Mesendoderm (in vitro differentiated cells): ENCODE measurements at regions not wholly inside any gene's neighbourhood (a gene's known extent, or its start where the extent isn't known, plus 50 kb on each side); places are given as distances from the start of the nearest gene placed in this dataset.

Experiments
- DNase-seq: peaks from one replicate; pipeline ENCODE4 v3.0.0; 2013
- H2AK5ac ChIP-seq: 2 replicates; pipeline ENCODE4 v1.6.1; 2013; ENCODE audit warnings: low read length, inconsistent platforms
- H2BK120ac ChIP-seq: 2 replicates; pipeline ENCODE4 v1.6.1; 2013; ENCODE audit warnings: low read depth, mild to moderate bottlenecking, low read length, moderate library complexity, mixed read lengths
- H2BK15ac ChIP-seq: replicated peaks from 2 replicates; pipeline ENCODE4 v1.6.1; 2013; ENCODE audit warnings: low read depth, mild to moderate bottlenecking, moderate library complexity
- H2BK5ac ChIP-seq: 2 replicates; pipeline ENCODE4 v1.6.1; 2013; ENCODE audit warnings: low read length, inconsistent platforms
- H3K18ac ChIP-seq: 2 replicates; pipeline ENCODE4 v1.6.1; 2013; ENCODE audit warnings: mild to moderate bottlenecking, low read length, mixed read lengths
- H3K23ac ChIP-seq: one replicate; pipeline ENCODE4 v1.6.1; 2013; ENCODE audit warnings: low read length
- H3K27ac ChIP-seq: 2 replicates; pipeline ENCODE4 v1.5.1; 2013; ENCODE audit warnings: low read depth, mild to moderate bottlenecking, inconsistent platforms, low read length, moderate library complexity
- H3K27me3 ChIP-seq: 2 replicates; pipeline ENCODE4 v1.6.1; 2013; ENCODE audit warnings: low read length, control low read depth, mild to moderate bottlenecking, inconsistent platforms; ENCODE audit not compliant: insufficient read depth, poor library complexity
- H3K36me3 ChIP-seq: 2 replicates; pipeline ENCODE4 v1.6.1; 2013; ENCODE audit warnings: low read length, inconsistent platforms; ENCODE audit not compliant: control insufficient read depth, insufficient read depth
- H3K4ac ChIP-seq: one replicate; pipeline ENCODE4 v1.6.1; 2013; ENCODE audit warnings: low read depth, mild to moderate bottlenecking, low read length, moderate library complexity
- H3K4me1 ChIP-seq: 2 replicates; pipeline ENCODE4 v1.6.1; 2013; ENCODE audit warnings: low read depth, low read length, inconsistent platforms; ENCODE audit not compliant: control insufficient read depth
- H3K4me2 ChIP-seq: 2 replicates; pipeline ENCODE4 v1.6.1; 2013; ENCODE audit warnings: low read length
- H3K4me3 ChIP-seq: 2 replicates; pipeline ENCODE4 v1.5.1; 2013; ENCODE audit warnings: mild to moderate bottlenecking, low read length
- H3K56ac ChIP-seq: one replicate; pipeline ENCODE4 v1.6.1; 2013; ENCODE audit warnings: low read length
- H3K79me1 ChIP-seq: 2 replicates; pipeline ENCODE4 v1.6.1; 2013; ENCODE audit warnings: low read length, inconsistent platforms
- H3K79me2 ChIP-seq: 2 replicates; pipeline ENCODE4 v1.6.1; 2013; ENCODE audit warnings: mild to moderate bottlenecking, low read length; ENCODE audit not compliant: control insufficient read depth, insufficient read depth
- H3K9ac ChIP-seq: 2 replicates; pipeline ENCODE4 v1.6.1; 2013; ENCODE audit warnings: low read length, inconsistent platforms
- H4K5ac ChIP-seq: one replicate; pipeline ENCODE4 v1.6.1; 2013; ENCODE audit warnings: low read length
- H4K8ac ChIP-seq: one replicate; pipeline ENCODE4 v1.6.1; 2013; ENCODE audit warnings: low read depth, mild to moderate bottlenecking, control low read depth, low read length, moderate library complexity
- WGBS: extraction: QIAGEN DNeasy Blood & Tissue Kit; methylation state at CpG from one replicate; pipeline ENCODE4 v1.1.7; 2013; ENCODE audit warnings: low lambda C conversion rate, missing lambda C conversion rate; ENCODE audit not compliant: insufficient coverage; ENCODE audit errors: extremely low coverage; 5-methylcytosine and 5-hydroxymethylcytosine counted together

DNA sequence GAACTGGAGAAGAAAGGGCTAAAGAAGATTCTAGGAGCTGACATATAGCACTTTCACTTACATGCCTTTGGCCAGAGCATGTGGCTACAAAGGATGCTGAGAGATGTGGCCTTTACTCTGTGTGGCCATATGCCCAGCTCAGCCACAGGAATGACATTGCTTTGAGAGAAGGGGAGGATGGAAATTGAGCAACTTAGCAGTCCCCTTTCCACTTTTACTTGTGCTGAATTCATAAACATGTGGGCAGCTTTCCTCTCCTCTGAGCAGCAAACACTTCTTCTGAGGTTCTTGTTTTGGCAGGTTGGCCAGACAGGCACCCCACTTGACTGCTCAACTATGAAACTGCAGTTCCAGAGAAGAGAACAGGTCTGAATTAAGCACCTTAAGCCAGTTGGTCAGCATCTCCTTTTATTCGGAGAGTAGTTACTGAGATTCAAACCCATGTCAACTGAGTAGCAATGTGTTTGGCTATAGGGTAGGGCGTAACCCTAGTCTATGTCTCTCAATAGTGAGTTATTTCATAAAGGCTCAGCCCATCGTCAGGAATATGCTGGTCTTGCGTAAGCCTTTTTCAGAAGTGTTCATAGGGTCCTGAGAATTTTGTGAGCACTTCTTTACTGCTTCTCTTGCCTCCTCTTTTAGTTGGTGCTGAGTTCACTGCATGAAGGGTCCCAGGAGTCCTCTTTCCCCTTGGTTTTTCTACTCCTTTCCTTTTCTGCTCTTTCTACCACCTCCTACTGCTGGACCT is 134.5 kb downstream of the PALM2AKAP2 start:
- Histone ChIP-seq H3K79me2 (no peaks in the 10 kb centered on the region), H3K27me3 (no peaks in the 10 kb centered on the region), H2BK120ac (no peak overlapping the region), H4K8ac (no peak overlapping the region), H3K4me3 (no peak overlapping the region), H4K5ac (no peak overlapping the region), H2AK5ac (no peak overlapping the region), H3K4me1 (no peaks in the 10 kb centered on the region), H2BK5ac (no peak overlapping the region), H3K4ac (no peak overlapping the region), H3K79me1 (no peaks in the 10 kb centered on the region), H3K56ac (no peak overlapping the region), H3K36me3 (no peaks in the 10 kb centered on the region), H3K23ac (no peak overlapping the region), H3K27ac (no peak overlapping the region), H3K4me2 (no peak overlapping the region), H3K9ac (no peak overlapping the region), H2BK15ac (no peak overlapping the region), H3K18ac (no peak overlapping the region)
- no peak for DNase-seq
- WGBS: no CpG with 5 or more reads among the region's 4 CpGs

DNA sequence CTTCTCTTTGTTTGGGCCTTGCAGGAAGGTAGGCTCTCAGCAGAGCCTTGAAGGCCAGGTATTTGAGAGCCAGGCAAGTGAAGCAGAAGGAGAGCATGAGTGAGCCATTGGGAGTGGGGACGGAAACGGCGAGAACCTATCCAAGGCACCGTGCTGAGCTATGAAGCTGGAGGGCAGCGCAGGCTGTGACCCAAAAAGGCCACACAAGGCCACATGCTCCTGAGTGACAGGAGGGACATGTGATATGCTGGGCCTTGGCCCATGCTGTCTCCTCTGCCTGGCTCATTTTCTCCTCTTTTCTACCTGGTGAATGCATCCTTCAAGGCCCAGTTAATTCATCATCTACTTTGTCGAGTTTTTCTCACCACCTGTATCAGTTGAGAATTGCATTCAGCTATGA is 136.3 kb downstream of the PALM2AKAP2 start:
- Histone ChIP-seq H3K18ac (no peak overlapping the region), H3K4me2 (no peak overlapping the region), H3K4ac (no peak overlapping the region), H3K23ac (no peak overlapping the region), H3K79me1 (no peaks in the 10 kb centered on the region), H3K27me3 (no peaks in the 10 kb centered on the region), H3K36me3 (no peaks in the 10 kb centered on the region), H2BK5ac (no peak overlapping the region), H2BK15ac (no peak overlapping the region), H3K4me1 (no peaks in the 10 kb centered on the region), H4K5ac (no peak overlapping the region), H2BK120ac (no peak overlapping the region), H3K4me3 (no peak overlapping the region), H3K9ac (no peak overlapping the region), H3K56ac (no peak overlapping the region), H4K8ac (no peak overlapping the region), H3K27ac (no peak overlapping the region), H3K79me2 (no peaks in the 10 kb centered on the region), H2AK5ac (no peak overlapping the region)
- DNase-seq: no peak
- WGBS: no CpG with 5 or more reads among the region's 6 CpGs

- Histone ChIP-seq H3K23ac (no peak overlapping the region), H2BK15ac (no peak overlapping the region), H3K56ac (no peak overlapping the region), H4K5ac (no peak overlapping the region), H3K27me3 (no peaks in the 10 kb centered on the region), H3K4me1 (no peaks in the 10 kb centered on the region), H2BK5ac (no peak overlapping the region), H3K79me1 (no peaks in the 10 kb centered on the region), H3K27ac (no peak overlapping the region), H3K4me2 (no peak overlapping the region), H2AK5ac (no peak overlapping the region), H3K36me3 (no peaks in the 10 kb centered on the region), H2BK120ac (no peak overlapping the region), H3K9ac (no peak overlapping the region), H3K79me2 (no peaks in the 10 kb centered on the region), H3K4ac (no peak overlapping the region), H3K18ac (no peak overlapping the region), H4K8ac (no peak overlapping the region), H3K4me3 (no peak overlapping the region)
- no CpG with 5 or more reads among the region's 11 CpGs for WGBS
- no peak for DNase-seq
These were observed 138.6 kb downstream of the PALM2AKAP2 start for GRCh38 chr9:109918339-109919163.

GRCh38 chr9:109919736-109920408 is 139.9 kb downstream of the PALM2AKAP2 start:
- H3K23ac ChIP-seq: no peak overlapping the region
- no peak overlapping the region for H3K18ac ChIP-seq
- no peak overlapping the region for H3K4ac ChIP-seq
- no peaks in the 10 kb centered on the region for H3K79me1 ChIP-seq
- no peaks in the 10 kb centered on the region for H3K4me1 ChIP-seq
- no peak overlapping the region for H2BK15ac ChIP-seq
- no peak overlapping the region for H3K4me2 ChIP-seq
- H3K56ac ChIP-seq: no peak overlapping the region
- WGBS: no CpG with 5 or more reads among the region's 2 CpGs
- H3K9ac ChIP-seq: no peak overlapping the region
- H4K5ac ChIP-seq: no peak overlapping the region
- no peak overlapping the region for H4K8ac ChIP-seq
- no peak for DNase-seq
- H2BK5ac ChIP-seq: no peak overlapping the region
- H3K27ac ChIP-seq: no peak overlapping the region
- no peak overlapping the region for H2AK5ac ChIP-seq
- H3K79me2 ChIP-seq: no peaks in the 10 kb centered on the region
- H3K4me3 ChIP-seq: no peak overlapping the region
- H2BK120ac ChIP-seq: no peak overlapping the region
- no peaks in the 10 kb centered on the region for H3K36me3 ChIP-seq
- no peaks in the 10 kb centered on the region for H3K27me3 ChIP-seq

- Histone ChIP-seq H3K9ac (no peak overlapping the region), H3K23ac (no peak overlapping the region), H2BK15ac (no peak overlapping the region), H2BK5ac (no peak overlapping the region), H3K4me2 (no peak overlapping the region), H3K79me2 (no peaks in the 10 kb centered on the region), H4K5ac (no peak overlapping the region), H2BK120ac (no peak overlapping the region), H3K27me3 (no peaks in the 10 kb centered on the region), H2AK5ac (no peak overlapping the region), H3K4me1 (no peaks in the 10 kb centered on the region), H4K8ac (no peak overlapping the region), H3K79me1 (no peaks in the 10 kb centered on the region), H3K18ac (no peak overlapping the region), H3K27ac (no peak overlapping the region), H3K56ac (no peak overlapping the region), H3K4me3 (no peak overlapping the region), H3K36me3 (no peaks in the 10 kb centered on the region), H3K4ac (no peak overlapping the region)
- WGBS: no CpG with 5 or more reads among the region's 2 CpGs
- no peak for DNase-seq
These were observed 142.8 kb downstream of the PALM2AKAP2 start for GRCh38 chr9:109922617-109923470.
